H1 (cell line): ENCODE measurements at regions not wholly inside any gene's neighbourhood (a gene's known extent, or its start where the extent isn't known, plus 50 kb on each side); places are given as distances from the start of the nearest gene placed in this dataset.

Experiments used
- CTCF ChIA-PET: fragments of 300-600 bp; sonication (Branson Sonifier 250); formaldehyde crosslinking; loops from one replicate; lab custom pipeline; 2021; ENCODE audit not compliant: partially characterized antibody; lab: Charles Lee
- POLR2A ChIA-PET: fragments of 300-600 bp; sonication (Branson Sonifier 250); formaldehyde crosslinking; loops from one replicate; lab custom pipeline; 2021; ENCODE audit warnings: inconsistent platforms; ENCODE audit not compliant: partially characterized antibody; lab: Charles Lee
- DNase-seq, 2 experiments: peaks; one replicate each; pipeline versions ENCODE4 v3.0.0 to v3.0.0-alpha.2; 2010 to 2022; ENCODE audit warnings: low spot score in 2 of 2, low read depth in 1 of 2, mixed read lengths in 1 of 2
- FAIRE-seq: peaks from 2 replicates; lab custom pipeline; 2011; peaks lifted over from hg19 to GRCh38; lab: Jason Lieb, UNC
- H2AFZ ChIP-seq: 2 replicates; pipeline ENCODE4 v1.8.1; 2012; ENCODE audit warnings: low read length, inconsistent platforms
- H2AK5ac ChIP-seq: 2 replicates; pipeline ENCODE4 v1.6.1; 2013; ENCODE audit warnings: low read depth, low read length
- H2BK120ac ChIP-seq: replicated peaks from 2 replicates; pipeline ENCODE3; 2013; ENCODE audit warnings: low read depth, low read length, inconsistent platforms
- H2BK12ac ChIP-seq: 2 replicates; pipeline ENCODE4 v1.6.1; 2013; ENCODE audit warnings: low read depth, low read length
- H2BK15ac ChIP-seq: 2 replicates; pipeline ENCODE4 v1.6.1; 2013; ENCODE audit warnings: low read length
- H2BK20ac ChIP-seq: 2 replicates; pipeline ENCODE4 v1.6.1; 2013; ENCODE audit warnings: low read length
- H2BK5ac ChIP-seq: 2 replicates; pipeline ENCODE4 v1.6.1; 2013; ENCODE audit warnings: low read depth, low read length
- H3K14ac ChIP-seq: 2 replicates; pipeline ENCODE4 v1.6.1; 2013; ENCODE audit warnings: inconsistent platforms; ENCODE audit not compliant: insufficient read length
- H3K18ac ChIP-seq: 2 replicates; pipeline ENCODE4 v1.6.1; 2013; ENCODE audit warnings: low read length; ENCODE audit errors: extremely low read depth
- H3K23ac ChIP-seq: 2 replicates; pipeline ENCODE4 v1.6.1; 2013; ENCODE audit warnings: inconsistent platforms; ENCODE audit not compliant: insufficient read length
- H3K23me2 ChIP-seq: 2 replicates; pipeline ENCODE4 v1.6.1; 2013; ENCODE audit warnings: low read depth, low read length
- H3K27ac ChIP-seq: 2 replicates; pipeline ENCODE4 v1.6.1; 2011; ENCODE audit warnings: low read depth, low read length, inconsistent platforms
- H3K27me3 ChIP-seq, 4 experiments: replicated peaks in 1 of 4; 1 replicate in 1 of 4; 2 replicates in 3 of 4; pipeline versions ENCODE4 v1.6.1 to v1.8.1; 2011 to 2013; ENCODE audit warnings: low read length in 3 of 4, mild to moderate bottlenecking in 3 of 4, inconsistent platforms in 2 of 4, mixed read lengths in 2 of 4, moderate library complexity in 1 of 4; ENCODE audit not compliant: control insufficient read depth in 3 of 4, insufficient read depth in 3 of 4; ENCODE audit errors: extremely low read depth in 1 of 4
- H3K36me3 ChIP-seq, 4 experiments: 2 replicates each; pipeline versions ENCODE4 v1.6.1 to v1.8.1; 2011 to 2013; ENCODE audit warnings: mild to moderate bottlenecking in 4 of 4, low read length in 3 of 4, moderate library complexity in 2 of 4, control low read depth in 1 of 4, inconsistent platforms in 1 of 4; ENCODE audit not compliant: insufficient read depth in 4 of 4, control insufficient read depth in 2 of 4
- H3K4ac ChIP-seq: replicated peaks from 2 replicates; pipeline ENCODE3; 2013; ENCODE audit warnings: low read length, low read depth, mixed read lengths, inconsistent platforms; ENCODE audit not compliant: insufficient read length
- H3K4me1 ChIP-seq, 4 experiments: replicated peaks in 1 of 4; 1 replicate in 1 of 4; 2 replicates in 3 of 4; pipeline versions ENCODE4 v1.6.1 to v1.8.1; 2011 to 2013; ENCODE audit warnings: low read length in 3 of 4, inconsistent platforms in 2 of 4, mixed read lengths in 1 of 4; ENCODE audit not compliant: insufficient read depth in 4 of 4, control insufficient read depth in 3 of 4
- H3K4me2 ChIP-seq, 2 experiments: 2 replicates each; pipeline versions ENCODE4 v1.6.1 to v1.8.1; 2011 to 2013; ENCODE audit warnings: low read depth in 2 of 2, low read length in 2 of 2, control low read depth in 1 of 2, inconsistent platforms in 1 of 2, mild to moderate bottlenecking in 1 of 2; ENCODE audit not compliant: insufficient read depth in 1 of 2
- H3K4me3 ChIP-seq, 4 experiments: fragments of 200-600, 300-600 bp in 1 of 4; sonication (generic), shearing (Covaris generic), sonication (Bioruptor Twin) in 1 of 4; 2 replicates each; pipeline versions ENCODE4 v1.5.1 to v1.8.1; 2011 to 2016; ENCODE audit warnings: low read length in 4 of 4, low read depth in 3 of 4, control low read depth in 2 of 4, inconsistent platforms in 2 of 4, mild to moderate bottlenecking in 2 of 4, mixed read lengths in 1 of 4, moderate library complexity in 1 of 4; ENCODE audit not compliant: insufficient read depth in 2 of 4; ENCODE audit errors: extremely low read depth in 1 of 4
- H3K56ac ChIP-seq: replicated peaks from 2 replicates; pipeline ENCODE3; 2013; ENCODE audit warnings: low read depth, mild to moderate bottlenecking, mixed read lengths, low read length, inconsistent platforms; ENCODE audit not compliant: insufficient read length
- H3K79me1 ChIP-seq: 2 replicates; pipeline ENCODE4 v1.6.1; 2013; ENCODE audit warnings: low read depth, low read length, control low read depth
- H3K79me2 ChIP-seq, 2 experiments: 2 replicates each; pipeline versions ENCODE4 v1.6.1 to v1.8.1; 2012 to 2013; ENCODE audit warnings: low read length in 2 of 2, mild to moderate bottlenecking in 2 of 2, inconsistent platforms in 1 of 2; ENCODE audit not compliant: insufficient read depth in 2 of 2, control insufficient read depth in 1 of 2
- H3K9ac ChIP-seq, 4 experiments: replicated peaks in 1 of 4; 1 replicate in 1 of 4; 2 replicates in 3 of 4; pipeline versions ENCODE4 v1.6.1 to v1.8.1; 2011 to 2013; ENCODE audit warnings: low read depth in 3 of 4, low read length in 3 of 4, control low read depth in 2 of 4, mild to moderate bottlenecking in 2 of 4, moderate library complexity in 2 of 4, inconsistent platforms in 1 of 4; ENCODE audit errors: extremely low read depth in 1 of 4
- H3K9me3 ChIP-seq, 2 experiments: 2 replicates each; pipeline versions ENCODE4 v1.6.1 to v1.8.1; 2012 to 2013; ENCODE audit warnings: mild to moderate bottlenecking in 2 of 2, moderate library complexity in 2 of 2, control low read depth in 1 of 2, inconsistent platforms in 1 of 2, low read depth in 1 of 2, low read length in 1 of 2, mixed read lengths in 1 of 2; ENCODE audit not compliant: insufficient read depth in 2 of 2
- H4K20me1 ChIP-seq, 2 experiments: replicated peaks in 1 of 2; 2 replicates each; pipeline versions ENCODE3 to v1.8.1; 2011 to 2013; ENCODE audit warnings: inconsistent platforms in 2 of 2, low read length in 2 of 2, mild to moderate bottlenecking in 1 of 2; ENCODE audit not compliant: insufficient read depth in 2 of 2, control insufficient read depth in 1 of 2
- H4K5ac ChIP-seq: 2 replicates; pipeline ENCODE4 v1.6.1; 2013; ENCODE audit warnings: low read length, low read depth, mixed read lengths, inconsistent platforms; ENCODE audit not compliant: insufficient read length
- H4K8ac ChIP-seq: 2 replicates; pipeline ENCODE4 v1.8.0; 2013; ENCODE audit warnings: mild to moderate bottlenecking, moderate library complexity, low read length, inconsistent platforms; ENCODE audit not compliant: insufficient read depth; ENCODE audit errors: extremely low read depth
- H4K91ac ChIP-seq: replicated peaks from 2 replicates; pipeline ENCODE3; 2013; ENCODE audit warnings: low read length, mixed read lengths, inconsistent platforms; ENCODE audit not compliant: insufficient read length
- CTBP2 ChIP-seq: IDR thresholded peaks from 2 replicates; pipeline ENCODE4 v1.7.0; 2011; ENCODE audit warnings: borderline replicate concordance, mild to moderate bottlenecking, moderate library complexity, mixed read lengths, low read length; ENCODE audit not compliant: insufficient read depth, insufficient read length
- SIN3A ChIP-seq, 2 experiments: IDR thresholded peaks in 1 of 2; conservative IDR thresholded peaks in 1 of 2; 2 replicates each; pipeline ENCODE4 v1.6.1; 2011 to 2012; ENCODE audit warnings: low read length in 2 of 2, improper control_type of control experiment in 1 of 2, low read depth in 1 of 2, mild to moderate bottlenecking in 1 of 2
- WGBS, 2 experiments: shearing (Covaris generic) in 1 of 2; methylation state at CpG; one replicate each; pipeline versions ENCODE4 v1.1.6 to v1.1.7; 2013 to 2015; ENCODE audit warnings: low lambda C conversion rate in 2 of 2, mixed read lengths in 2 of 2, inconsistent platforms in 1 of 2, low coverage in 1 of 2, missing lambda C conversion rate in 1 of 2; ENCODE audit not compliant: insufficient replicate concordance in 2 of 2, insufficient coverage in 1 of 2, insufficient read length in 1 of 2; ENCODE audit errors: extremely low coverage in 1 of 2, missing lambda C conversion rate in 1 of 2; 5-methylcytosine and 5-hydroxymethylcytosine counted together

- H3K79me2 ChIP-seq, result no peaks in the 10 kb centered on the region
- no peaks in the 10 kb centered on the region for H3K27me3 ChIP-seq
- no peak overlapping the region for H3K23ac ChIP-seq
- no peak overlapping the region for H3K4ac ChIP-seq
- H3K9me3 ChIP-seq, result no peaks in the 10 kb centered on the region
- H3K4me3 ChIP-seq, result no peak overlapping the region
- H3K14ac ChIP-seq, result no peak overlapping the region
- no peak for FAIRE-seq
- H2BK5ac ChIP-seq, result no peak overlapping the region
- POLR2A ChIA-PET, result no interaction called here
- no peak overlapping the region for H4K5ac ChIP-seq
- no peaks in the 10 kb centered on the region for H4K20me1 ChIP-seq
- CTCF ChIA-PET, result no interaction called here
- H3K36me3 ChIP-seq, result no peaks in the 10 kb centered on the region
- H2BK12ac ChIP-seq, result no peak overlapping the region
- H2BK15ac ChIP-seq, result no peak overlapping the region
- H3K4me2 ChIP-seq, result no peak overlapping the region
- no peak overlapping the region for H4K91ac ChIP-seq
- no peak overlapping the region for H3K56ac ChIP-seq
- H2BK20ac ChIP-seq, result no peak overlapping the region
- H3K4me1 ChIP-seq, result no peaks in the 10 kb centered on the region
- H2BK120ac ChIP-seq, result no peak overlapping the region
- H3K18ac ChIP-seq, result no peak overlapping the region
- H2AFZ ChIP-seq, result no peak overlapping the region
- no peak for DNase-seq
- no peaks in the 10 kb centered on the region for H3K23me2 ChIP-seq
- H3K27ac ChIP-seq, result no peak overlapping the region
- no peak overlapping the region for H4K8ac ChIP-seq
- WGBS, 2 experiments, result 88% methylated on average over 1 of the region's 1 CpG; no CpG with 5 or more reads in 1 of the 2 experiments
- no peaks in the 10 kb centered on the region for H3K79me1 ChIP-seq
- no peak overlapping the region for H3K9ac ChIP-seq
- H2AK5ac ChIP-seq, result no peak overlapping the region
- TF ChIP-seq SIN3A (conservative IDR thresholded peaks at IDR 0.05 in 1 of 2, IDR thresholded peaks at IDR 0.05 in 1 of 2; ENCODE audit: low read depth in 1 of 2, low read length in 2 of 2) (no peak), CTBP2 (no peak)
These were observed 464.2 kb downstream of the COL12A1 start for GRCh38 chr6:74741646-74742045.
